MM.1S (cell line): ENCODE measurements at regions not wholly inside any gene's neighbourhood (a gene's known extent, or its start where the extent isn't known, plus 50 kb on each side); places are given as distances from the start of the nearest gene placed in this dataset.

Experiments
- CTCF ChIP-seq: fragments of 300-600 bp; sonication (generic); IDR thresholded peaks from 2 replicates; pipeline ENCODE4 v1.5.1; 2016; ENCODE audit warnings: antibody characterized with exemption, low read length, mixed read lengths
- EZH2phosphoT487 ChIP-seq: fragments of 300-600 bp; sonication (generic); IDR thresholded peaks from 2 replicates; pipeline ENCODE4 v1.6.1; 2018; ENCODE audit warnings: antibody characterized with exemption, low read length

- TF ChIP-seq CTCF: no peak
- TF ChIP-seq EZH2phosphoT487: no peak
These were observed 243.9 kb upstream of the RBFOX1 start for GRCh38 chr16:7088711-7089110.
